ENCODE measurements at regions not wholly inside any gene's neighbourhood (a gene's known extent, or its start where the extent isn't known, plus 50 kb on each side); places are given as distances from the start of the nearest gene placed in this dataset.

DNA sequence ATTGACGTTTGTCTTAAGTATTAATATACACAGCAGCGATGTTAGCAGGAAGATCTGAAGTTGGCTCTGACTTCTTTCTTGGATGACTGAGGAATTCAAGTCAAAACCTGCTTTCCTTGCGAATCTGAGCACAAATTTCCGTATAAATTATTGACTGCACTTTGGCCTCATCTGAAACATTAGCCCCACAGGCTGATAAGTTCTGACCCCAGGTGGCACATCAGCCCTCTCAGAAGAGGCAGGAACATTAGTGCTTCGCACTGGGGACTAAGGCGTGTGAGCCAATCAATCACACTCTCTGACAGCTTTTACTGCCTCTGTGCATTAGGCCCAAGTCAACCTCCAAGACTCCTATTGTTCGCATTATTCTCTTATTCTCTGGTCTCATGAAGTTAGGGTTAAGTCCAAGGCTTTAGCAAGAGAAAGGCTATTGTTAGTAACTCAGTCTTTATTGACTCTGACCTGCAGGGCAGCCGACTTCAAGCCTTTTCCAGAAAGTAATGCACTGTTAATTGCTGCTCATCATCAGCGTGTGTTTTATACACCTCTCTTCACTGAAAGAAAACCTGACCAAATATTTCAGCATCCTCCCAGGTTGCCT is 84.2 kb downstream of the ZNF608 start:
- Histone ChIP-seq H3K79me1 (ENCODE audit: low read length) (peaks cover 21% of the 10 kb centered on the region), H2BK15ac (replicated peaks; ENCODE audit: low read depth) (no peak overlapping the region), H3K36me3 (ENCODE audit: control insufficient read depth, insufficient read depth, low read length) (no peaks in the 10 kb centered on the region), H3K4me3 (ENCODE audit: low read length) (no peak overlapping the region), H4K8ac (ENCODE audit: low read depth, low read length) (no peak overlapping the region), H2AK5ac (ENCODE audit: low read length) (no peak overlapping the region), H3K79me2 (ENCODE audit: control insufficient read depth, insufficient read depth, low read length) (peaks cover 24% of the 10 kb centered on the region), H2BK5ac (ENCODE audit: low read length) (no peak overlapping the region), H3K56ac (ENCODE audit: low read length) (no peak overlapping the region), H4K5ac (ENCODE audit: low read length) (no peak overlapping the region), H3K4me2 (ENCODE audit: low read length) (no peak overlapping the region), H3K4ac (ENCODE audit: low read depth, low read length) (no peak overlapping the region), H3K23ac (ENCODE audit: low read length) (no peak overlapping the region), H3K18ac (ENCODE audit: low read length) (peak overlapping the region; percentile 25), H3K27me3 (ENCODE audit: insufficient read depth, low read length, poor library complexity) (no peaks in the 10 kb centered on the region), H3K27ac (ENCODE audit: low read depth, low read length) (no peak overlapping the region), H2BK120ac (ENCODE audit: low read depth, low read length) (no peak overlapping the region), H3K4me1 (ENCODE audit: control insufficient read depth, low read depth, low read length) (peaks cover 38% of the 10 kb centered on the region), H3K9ac (ENCODE audit: low read length) (peak overlapping the region; percentile 13)
- DNase-seq, result peak; percentile 71
- WGBS (ENCODE audit: extremely low coverage, insufficient coverage, low lambda C conversion rate), result no CpG with 5 or more reads among the region's 9 CpGs

DNA sequence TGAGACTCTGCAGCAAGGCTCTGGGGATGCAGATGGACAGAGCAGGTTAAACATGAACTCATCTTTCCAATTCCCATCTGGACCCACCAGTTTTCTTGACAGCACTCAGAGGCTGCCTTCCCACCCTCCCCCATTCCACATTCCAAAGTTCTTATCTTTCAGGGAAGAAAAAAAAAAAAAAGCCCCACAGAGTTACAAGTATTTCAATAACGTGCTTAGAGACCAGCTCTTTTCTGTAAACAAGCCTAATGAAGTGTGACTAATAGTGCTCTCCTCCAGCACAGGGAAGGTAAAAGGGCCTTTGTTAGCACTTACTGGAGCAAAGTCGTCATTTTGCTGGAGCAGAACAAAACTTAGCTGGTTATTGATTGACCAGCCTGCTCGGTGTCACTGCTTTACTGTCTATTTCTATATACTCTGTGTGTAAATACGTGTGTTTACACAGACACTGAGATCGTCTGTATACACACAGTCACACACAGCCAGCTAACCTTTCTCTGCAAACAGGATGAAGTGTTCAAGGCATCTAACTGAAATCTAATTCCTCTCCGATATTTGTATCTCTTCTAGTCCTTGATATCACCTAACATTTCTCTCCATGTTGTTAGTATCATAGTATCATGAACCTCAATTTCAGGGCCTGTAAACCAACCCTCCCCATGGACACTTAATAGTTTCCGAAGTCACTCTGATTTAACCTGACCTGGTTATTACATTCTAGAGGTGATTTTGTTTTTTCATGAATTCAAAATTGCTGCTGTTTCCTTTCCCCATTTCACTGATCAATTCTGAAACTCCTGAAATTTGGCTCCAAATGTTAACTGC is 84.9 kb downstream of the ZNF608 start:
- peak overlapping the region; percentile 1 for H3K9ac ChIP-seq (ENCODE audit: low read length)
- no peaks in the 10 kb centered on the region for H3K27me3 ChIP-seq (ENCODE audit: insufficient read depth, low read length, poor library complexity)
- no peak overlapping the region for H2AK5ac ChIP-seq (ENCODE audit: low read length)
- peak overlapping the region; percentile 87 for H3K4ac ChIP-seq (ENCODE audit: low read depth, low read length)
- H3K36me3 ChIP-seq (ENCODE audit: control insufficient read depth, insufficient read depth, low read length), result no peaks in the 10 kb centered on the region
- peaks cover 24% of the 10 kb centered on the region for H3K79me1 ChIP-seq (ENCODE audit: low read length)
- peaks cover 27% of the 10 kb centered on the region for H3K79me2 ChIP-seq (ENCODE audit: control insufficient read depth, insufficient read depth, low read length)
- no peak overlapping the region for H2BK120ac ChIP-seq (ENCODE audit: low read depth, low read length)
- peak overlapping the region; percentile 28 for H3K56ac ChIP-seq (ENCODE audit: low read length)
- H3K4me2 ChIP-seq (ENCODE audit: low read length), result peak overlapping the region; percentile 28
- no CpG with 5 or more reads among the region's 7 CpGs for WGBS (ENCODE audit: extremely low coverage, insufficient coverage, low lambda C conversion rate)
- no peak overlapping the region for H4K8ac ChIP-seq (ENCODE audit: low read depth, low read length)
- H3K23ac ChIP-seq (ENCODE audit: low read length), result no peak overlapping the region
- peaks cover 38% of the 10 kb centered on the region for H3K4me1 ChIP-seq (ENCODE audit: control insufficient read depth, low read depth, low read length)
- no peak overlapping the region for H4K5ac ChIP-seq (ENCODE audit: low read length)
- peak overlapping the region; percentile 88 for H3K27ac ChIP-seq (ENCODE audit: low read depth, low read length)
- no peak overlapping the region for H2BK5ac ChIP-seq (ENCODE audit: low read length)
- H3K4me3 ChIP-seq (ENCODE audit: low read length), result no peak overlapping the region
- peak overlapping the region; percentile 60 for H3K18ac ChIP-seq (ENCODE audit: low read length)
- no peak overlapping the region for H2BK15ac ChIP-seq (replicated peaks; ENCODE audit: low read depth)
- peak; percentile 98 for DNase-seq

DNA sequence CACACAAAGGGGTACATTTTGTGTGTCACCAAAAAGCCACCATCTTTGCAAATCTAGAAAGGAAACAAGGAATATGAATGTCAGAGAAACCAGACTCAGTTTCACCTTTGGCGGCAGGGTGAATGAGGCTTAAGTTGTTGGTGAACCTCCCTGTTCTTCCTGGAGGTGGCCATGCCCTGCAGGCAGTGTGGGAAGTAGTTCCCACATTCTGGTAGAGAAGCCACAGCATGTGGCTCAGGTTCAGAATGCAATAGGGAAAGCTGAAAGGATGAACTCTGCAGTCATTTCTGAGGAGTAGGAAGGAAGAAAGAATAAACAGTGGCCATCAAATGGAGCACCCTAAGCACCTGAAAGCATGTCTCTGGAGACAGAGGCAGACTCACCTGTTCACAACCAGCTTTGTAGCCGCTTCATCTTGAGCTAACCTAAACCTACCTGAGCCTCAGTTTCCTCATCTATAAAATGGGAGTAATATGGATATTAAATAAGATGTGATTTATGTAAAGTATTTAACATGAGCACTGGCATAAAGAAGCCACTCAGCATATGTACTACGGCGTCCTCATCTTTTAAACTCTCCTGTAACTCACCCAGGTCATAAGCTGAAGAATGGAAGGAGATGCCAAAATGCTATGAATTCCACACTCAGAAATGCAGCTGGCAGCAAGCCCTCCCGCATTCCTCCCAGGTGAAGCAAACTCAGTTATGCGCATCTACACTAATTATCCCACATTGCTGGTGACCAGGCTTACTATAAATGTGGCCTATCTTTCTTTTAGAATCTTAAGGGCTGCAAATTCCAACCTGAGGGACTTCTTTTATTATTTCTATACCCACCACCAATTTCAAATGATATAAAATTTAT is 86.0 kb downstream of the ZNF608 start:
- Histone ChIP-seq H3K23ac (ENCODE audit: low read length) (no peak overlapping the region), H2BK5ac (ENCODE audit: low read length) (no peak overlapping the region), H3K56ac (ENCODE audit: low read length) (peak overlapping the region; percentile 25), H2BK120ac (ENCODE audit: low read depth, low read length) (no peak overlapping the region), H3K27me3 (ENCODE audit: insufficient read depth, low read length, poor library complexity) (no peaks in the 10 kb centered on the region), H2AK5ac (ENCODE audit: low read length) (no peak overlapping the region), H4K5ac (ENCODE audit: low read length) (no peak overlapping the region), H3K79me1 (ENCODE audit: low read length) (peaks cover 24% of the 10 kb centered on the region), H3K79me2 (ENCODE audit: control insufficient read depth, insufficient read depth, low read length) (peaks cover 25% of the 10 kb centered on the region), H3K4me2 (ENCODE audit: low read length) (no peak overlapping the region), H3K4me1 (ENCODE audit: control insufficient read depth, low read depth, low read length) (peaks cover 47% of the 10 kb centered on the region), H3K9ac (ENCODE audit: low read length) (no peak overlapping the region), H3K4ac (ENCODE audit: low read depth, low read length) (peak overlapping the region; percentile 68), H3K4me3 (ENCODE audit: low read length) (no peak overlapping the region), H3K36me3 (ENCODE audit: control insufficient read depth, insufficient read depth, low read length) (no peaks in the 10 kb centered on the region), H3K18ac (ENCODE audit: low read length) (peak overlapping the region; percentile 68), H3K27ac (ENCODE audit: low read depth, low read length) (peak overlapping the region; percentile 39), H2BK15ac (replicated peaks; ENCODE audit: low read depth) (no peak overlapping the region), H4K8ac (ENCODE audit: low read depth, low read length) (no peak overlapping the region)
- peak; percentile 92 for DNase-seq
- no CpG with 5 or more reads among the region's 6 CpGs for WGBS (ENCODE audit: extremely low coverage, insufficient coverage, low lambda C conversion rate)

DNA sequence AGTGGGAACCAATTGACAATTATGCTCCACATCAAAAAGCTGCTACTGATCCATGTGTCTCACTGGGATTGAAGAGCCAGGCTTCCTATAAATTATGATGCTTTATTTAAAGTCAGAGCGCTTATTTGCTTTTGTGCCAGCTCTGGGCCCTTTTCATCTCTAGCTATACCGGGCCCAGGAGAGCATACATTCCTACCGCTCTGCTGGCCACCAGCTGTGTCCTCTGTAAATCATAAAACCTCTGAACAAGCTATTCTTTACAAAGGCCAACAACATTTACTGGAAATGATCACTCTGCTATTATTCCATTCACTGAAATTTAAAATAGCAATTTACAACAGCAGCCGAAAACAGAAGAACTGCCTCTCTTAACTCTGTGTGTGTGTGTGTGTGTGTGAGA is 86.6 kb downstream of the ZNF608 start:
- no peak overlapping the region for H2BK5ac ChIP-seq (ENCODE audit: low read length)
- H3K4me3 ChIP-seq (ENCODE audit: low read length), result no peak overlapping the region
- H3K4me1 ChIP-seq (ENCODE audit: control insufficient read depth, low read depth, low read length), result peaks cover 47% of the 10 kb centered on the region
- peak overlapping the region; percentile 39 for H3K27ac ChIP-seq (ENCODE audit: low read depth, low read length)
- H3K9ac ChIP-seq (ENCODE audit: low read length), result peak overlapping the region; percentile 22
- H3K79me2 ChIP-seq (ENCODE audit: control insufficient read depth, insufficient read depth, low read length), result peaks cover 27% of the 10 kb centered on the region
- no peak overlapping the region for H3K23ac ChIP-seq (ENCODE audit: low read length)
- peak overlapping the region; percentile 61 for H3K56ac ChIP-seq (ENCODE audit: low read length)
- H2BK15ac ChIP-seq (replicated peaks; ENCODE audit: low read depth), result no peak overlapping the region
- no CpG with 5 or more reads among the region's 4 CpGs for WGBS (ENCODE audit: extremely low coverage, insufficient coverage, low lambda C conversion rate)
- peaks cover 28% of the 10 kb centered on the region for H3K79me1 ChIP-seq (ENCODE audit: low read length)
- H2AK5ac ChIP-seq (ENCODE audit: low read length), result no peak overlapping the region
- no peak overlapping the region for H3K4me2 ChIP-seq (ENCODE audit: low read length)
- no peak for DNase-seq
- H3K27me3 ChIP-seq (ENCODE audit: insufficient read depth, low read length, poor library complexity), result no peaks in the 10 kb centered on the region
- no peaks in the 10 kb centered on the region for H3K36me3 ChIP-seq (ENCODE audit: control insufficient read depth, insufficient read depth, low read length)
- peak overlapping the region; percentile 87 for H3K4ac ChIP-seq (ENCODE audit: low read depth, low read length)
- no peak overlapping the region for H4K8ac ChIP-seq (ENCODE audit: low read depth, low read length)
- H4K5ac ChIP-seq (ENCODE audit: low read length), result no peak overlapping the region
- H3K18ac ChIP-seq (ENCODE audit: low read length), result peak overlapping the region; percentile 90
- no peak overlapping the region for H2BK120ac ChIP-seq (ENCODE audit: low read depth, low read length)

GRCh38 chr5:124658867-124659557 is 87.4 kb downstream of the ZNF608 start:
- Histone ChIP-seq H4K8ac (ENCODE audit: low read depth, low read length) (no peak overlapping the region), H2BK15ac (replicated peaks; ENCODE audit: low read depth) (peak overlapping the region; percentile 10), H3K4ac (ENCODE audit: low read depth, low read length) (no peak overlapping the region), H3K27me3 (ENCODE audit: insufficient read depth, low read length, poor library complexity) (no peaks in the 10 kb centered on the region), H3K4me3 (ENCODE audit: low read length) (no peak overlapping the region), H3K9ac (ENCODE audit: low read length) (peak overlapping the region; percentile 22), H4K5ac (ENCODE audit: low read length) (no peak overlapping the region), H3K4me1 (ENCODE audit: control insufficient read depth, low read depth, low read length) (peaks cover 47% of the 10 kb centered on the region), H3K27ac (ENCODE audit: low read depth, low read length) (no peak overlapping the region), H3K79me1 (ENCODE audit: low read length) (peaks cover 33% of the 10 kb centered on the region), H3K18ac (ENCODE audit: low read length) (peak overlapping the region; percentile 90), H3K36me3 (ENCODE audit: control insufficient read depth, insufficient read depth, low read length) (no peaks in the 10 kb centered on the region), H3K79me2 (ENCODE audit: control insufficient read depth, insufficient read depth, low read length) (peaks cover 33% of the 10 kb centered on the region), H2BK5ac (ENCODE audit: low read length) (peak overlapping the region; percentile 49), H2AK5ac (ENCODE audit: low read length) (no peak overlapping the region), H3K4me2 (ENCODE audit: low read length) (no peak overlapping the region), H3K23ac (ENCODE audit: low read length) (peak overlapping the region; percentile 34), H2BK120ac (ENCODE audit: low read depth, low read length) (no peak overlapping the region), H3K56ac (ENCODE audit: low read length) (peak overlapping the region; percentile 61)
- WGBS (ENCODE audit: extremely low coverage, insufficient coverage, low lambda C conversion rate), result no CpG with 5 or more reads among the region's 6 CpGs
- peak; percentile 59 for DNase-seq

All from mesendoderm (in vitro differentiated cells).